Colon (tissue), 2 donors: ENCODE measurements at regions not wholly inside any gene's neighbourhood (a gene's known extent, or its start where the extent isn't known, plus 50 kb on each side); places are given as distances from the start of the nearest gene placed in this dataset.
"Not testable (repeated sequence)": the region's sequence is repeated elsewhere in the genome, so short reads cannot be mapped to it uniquely, and the experiment has no call there.

Experiments
- FAIRE-seq: peaks from 2 replicates; lab custom pipeline; 2012; peaks lifted over from hg19 to GRCh38; lab: Jason Lieb, UNC
- donor health status: control.
- donor health status: control.

GRCh38 chr3:66552846-66553245 lies 52.0 kb upstream of the LRIG1 start:
- FAIRE-seq, result no peak

- no peak for FAIRE-seq
These were observed 52.8 kb upstream of the LRIG1 start for GRCh38 chr3:66553441-66554113.

- no peak for FAIRE-seq
These were observed 53.4 kb upstream of the LRIG1 start for GRCh38 chr3:66554178-66554577.

- no peak for FAIRE-seq
These were observed 54.5 kb upstream of the LRIG1 start for GRCh38 chr3:66555214-66555844.

GRCh38 chr3:66557170-66557569 lies 56.3 kb upstream of the LRIG1 start:
- no peak for FAIRE-seq

GRCh38 chr3:66559924-66560323 lies 59.1 kb upstream of the LRIG1 start:
- FAIRE-seq, result not testable (repeated sequence)

GRCh38 chr3:66561367-66561766 lies 60.5 kb upstream of the LRIG1 start:
- FAIRE-seq, result no peak

GRCh38 chr3:66565301-66565700 lies 64.5 kb upstream of the LRIG1 start:
- no peak for FAIRE-seq

- FAIRE-seq, result no peak
These were observed 66.3 kb upstream of the LRIG1 start for GRCh38 chr3:66567077-66567476.

GRCh38 chr3:66572090-66572675 lies 71.4 kb upstream of the LRIG1 start:
- no peak for FAIRE-seq

- no peak for FAIRE-seq
These were observed 72.3 kb upstream of the LRIG1 start for GRCh38 chr3:66572938-66573710.

- no peak for FAIRE-seq
These were observed 73.3 kb upstream of the LRIG1 start for GRCh38 chr3:66574091-66574490.

- FAIRE-seq, result no peak
These were observed 76.8 kb upstream of the LRIG1 start for GRCh38 chr3:66577426-66578203.

GRCh38 chr3:66581256-66581655 lies 80.4 kb upstream of the LRIG1 start:
- no peak for FAIRE-seq

GRCh38 chr3:66582721-66583423 lies 82.0 kb upstream of the LRIG1 start:
- FAIRE-seq, result no peak

- FAIRE-seq, result no peak
These were observed 82.7 kb upstream of the LRIG1 start for GRCh38 chr3:66583424-66584040.

GRCh38 chr3:66585520-66586095 lies 84.8 kb upstream of the LRIG1 start:
- FAIRE-seq, result no peak

- FAIRE-seq, result no peak
These were observed 86.0 kb upstream of the LRIG1 start for GRCh38 chr3:66586853-66587252.

- no peak for FAIRE-seq
These were observed 87.6 kb upstream of the LRIG1 start for GRCh38 chr3:66588340-66588847.

- no peak for FAIRE-seq
These were observed 91.4 kb upstream of the LRIG1 start for GRCh38 chr3:66592016-66592761.
